OCI-LY7 (cell line): ENCODE measurements at regions not wholly inside any gene's neighbourhood (a gene's known extent, or its start where the extent isn't known, plus 50 kb on each side); places are given as distances from the start of the nearest gene placed in this dataset.

Experiments used
- BruUV-seq: library from RNA; stranded (reverse); fragments of 400-500 nt; replicated peaks from 2 replicates; lab custom pipeline; 2021; lab: Mats Ljungman, UMichigan
- CTCF ChIA-PET: fragments of 300-600 bp; sonication (Branson Sonifier 250); formaldehyde crosslinking; loops from one replicate; lab custom pipeline; 2022; ENCODE audit warnings: antibody characterized with exemption; ENCODE audit not compliant: unreplicated experiment; lab: Charles Lee
- POLR2A ChIA-PET: fragments of 300-600 bp; sonication (Branson Sonifier 250); formaldehyde crosslinking; loops from one replicate; lab custom pipeline; 2022; ENCODE audit warnings: antibody characterized with exemption; lab: Charles Lee
- DNase-seq: peaks from one replicate; pipeline ENCODE4 v3.0.0-alpha.2; 2015; ENCODE audit warnings: low spot score
- H2AFZ ChIP-seq: fragments of 200-600 bp; sonication (generic), shearing (Covaris generic); 2 replicates; pipeline ENCODE4 v1.6.1; 2014; ENCODE audit warnings: mild to moderate bottlenecking, antibody characterized with exemption, low read length, moderate library complexity
- H3K27ac ChIP-seq: fragments of 200-600 bp; sonication (generic); 2 replicates; pipeline ENCODE4 v1.5.1; 2014; ENCODE audit warnings: mixed run types, low read depth, mild to moderate bottlenecking, moderate library complexity, low read length, inconsistent platforms; ENCODE audit not compliant: poor library complexity, severe bottlenecking
- H3K36me3 ChIP-seq: fragments of 200-600 bp; sonication (generic); 2 replicates; pipeline ENCODE4 v1.6.1; 2014; ENCODE audit warnings: mild to moderate bottlenecking, antibody characterized with exemption, low read length, moderate library complexity, mixed read lengths; ENCODE audit not compliant: insufficient read depth
- H3K4me1 ChIP-seq: fragments of 200-600 bp; sonication (generic); 2 replicates; pipeline ENCODE4 v1.5.1; 2014; ENCODE audit warnings: mild to moderate bottlenecking, low read length; ENCODE audit not compliant: insufficient read depth, poor library complexity, severe bottlenecking
- H3K4me2 ChIP-seq: fragments of 200-600 bp; sonication (generic); 2 replicates; pipeline ENCODE4 v1.6.1; 2014; ENCODE audit warnings: mild to moderate bottlenecking, low read length
- H3K4me3 ChIP-seq: fragments of 200-600 bp; sonication (generic); 2 replicates; pipeline ENCODE4 v1.5.1; 2014; ENCODE audit warnings: mild to moderate bottlenecking, low read depth, low read length; ENCODE audit not compliant: poor library complexity, severe bottlenecking
- H3K79me2 ChIP-seq: fragments of 200-600 bp; sonication (generic); 2 replicates; pipeline ENCODE4 v1.6.1; 2016; ENCODE audit warnings: low read depth, mild to moderate bottlenecking, low read length, moderate library complexity, mixed read lengths; ENCODE audit not compliant: insufficient read depth
- H3K9me2 ChIP-seq: fragments of 200-600 bp; sonication (generic); 2 replicates; pipeline ENCODE4 v1.6.1; 2016; ENCODE audit warnings: mild to moderate bottlenecking, low read length, mixed read lengths; ENCODE audit not compliant: insufficient read depth
- H3K9me3 ChIP-seq: fragments of 200-600 bp; sonication (generic); 2 replicates; pipeline ENCODE4 v1.6.1; 2014; ENCODE audit warnings: mild to moderate bottlenecking, mixed run types, low read length, mixed read lengths
- H4K20me1 ChIP-seq: fragments of 200-600 bp; sonication (generic); 2 replicates; pipeline ENCODE4 v1.6.1; 2014; ENCODE audit warnings: mild to moderate bottlenecking, antibody characterized with exemption, low read length, moderate library complexity, mixed read lengths; ENCODE audit not compliant: insufficient read depth
- EZH2phosphoT487 ChIP-seq: fragments of 200-600 bp; sonication (generic); IDR thresholded peaks from 2 replicates; pipeline ENCODE4 v1.6.1; 2018; ENCODE audit warnings: low read depth, borderline replicate concordance, mild to moderate bottlenecking, mixed run types, antibody characterized with exemption, low read length, moderate library complexity, mixed read lengths
- intact Hi-C: fragments of 100-400 bp; cut with micrococcal nuclease; formaldehyde crosslinking; loops from one replicate; pipeline ENCODE4 v1.10.0; 2022; ENCODE audit not compliant: unreplicated experiment
- TF ChIP-seq, protein P1 (sequence below): fragments of 200-600 bp; sonication (generic); conservative IDR thresholded peaks from 2 replicates; pipeline ENCODE4 v1.5.1; 2014; ENCODE audit warnings: mild to moderate bottlenecking, antibody characterized with exemption, low read length, moderate library complexity, mixed read lengths

DNA sequence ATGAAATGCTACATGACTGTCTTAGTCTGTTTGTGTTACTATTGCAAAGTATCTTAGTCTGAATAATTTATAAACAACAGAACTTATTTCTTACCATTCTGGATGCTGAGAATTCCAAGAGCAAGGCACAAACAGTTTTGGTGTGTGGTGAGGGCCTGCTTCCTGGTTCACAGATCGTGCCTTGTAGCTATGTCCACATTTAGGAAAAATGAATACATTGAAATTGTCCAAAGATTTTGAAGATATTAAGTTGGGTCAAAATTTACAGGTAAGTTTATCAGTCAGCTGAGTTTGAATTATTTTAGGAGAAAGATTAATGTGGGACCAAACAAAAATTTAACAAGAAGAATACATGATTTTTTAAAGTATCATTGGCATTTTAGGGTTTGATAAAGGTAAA is 293.5 kb downstream of the LTN1 start:
- no TSS peak for BruUV-seq
- Histone ChIP-seq H2AFZ (no peak overlapping the region), H3K4me3 (no peak overlapping the region), H3K9me3 (no peaks in the 10 kb centered on the region), H3K4me2 (no peak overlapping the region), H3K36me3 (no peaks in the 10 kb centered on the region), H3K9me2 (no peaks in the 10 kb centered on the region), H3K79me2 (no peaks in the 10 kb centered on the region), H4K20me1 (no peaks in the 10 kb centered on the region), H3K27ac (no peak overlapping the region), H3K4me1 (no peaks in the 10 kb centered on the region)
- no peak for DNase-seq
- ChIA-PET CTCF (no interaction called here), POLR2A (interaction anchor here (0.6 kb wide), 1 partner anchor 163 kb away, joined by 3 read pairs; no protein-coding TSS in a partner anchor)
- TF ChIP-seq, protein P1, sequence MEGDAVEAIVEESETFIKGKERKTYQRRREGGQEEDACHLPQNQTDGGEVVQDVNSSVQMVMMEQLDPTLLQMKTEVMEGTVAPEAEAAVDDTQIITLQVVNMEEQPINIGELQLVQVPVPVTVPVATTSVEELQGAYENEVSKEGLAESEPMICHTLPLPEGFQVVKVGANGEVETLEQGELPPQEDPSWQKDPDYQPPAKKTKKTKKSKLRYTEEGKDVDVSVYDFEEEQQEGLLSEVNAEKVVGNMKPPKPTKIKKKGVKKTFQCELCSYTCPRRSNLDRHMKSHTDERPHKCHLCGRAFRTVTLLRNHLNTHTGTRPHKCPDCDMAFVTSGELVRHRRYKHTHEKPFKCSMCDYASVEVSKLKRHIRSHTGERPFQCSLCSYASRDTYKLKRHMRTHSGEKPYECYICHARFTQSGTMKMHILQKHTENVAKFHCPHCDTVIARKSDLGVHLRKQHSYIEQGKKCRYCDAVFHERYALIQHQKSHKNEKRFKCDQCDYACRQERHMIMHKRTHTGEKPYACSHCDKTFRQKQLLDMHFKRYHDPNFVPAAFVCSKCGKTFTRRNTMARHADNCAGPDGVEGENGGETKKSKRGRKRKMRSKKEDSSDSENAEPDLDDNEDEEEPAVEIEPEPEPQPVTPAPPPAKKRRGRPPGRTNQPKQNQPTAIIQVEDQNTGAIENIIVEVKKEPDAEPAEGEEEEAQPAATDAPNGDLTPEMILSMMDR, result no peak
- TF ChIP-seq EZH2phosphoT487, result no peak
- intact Hi-C loops, result no loop called here

DNA sequence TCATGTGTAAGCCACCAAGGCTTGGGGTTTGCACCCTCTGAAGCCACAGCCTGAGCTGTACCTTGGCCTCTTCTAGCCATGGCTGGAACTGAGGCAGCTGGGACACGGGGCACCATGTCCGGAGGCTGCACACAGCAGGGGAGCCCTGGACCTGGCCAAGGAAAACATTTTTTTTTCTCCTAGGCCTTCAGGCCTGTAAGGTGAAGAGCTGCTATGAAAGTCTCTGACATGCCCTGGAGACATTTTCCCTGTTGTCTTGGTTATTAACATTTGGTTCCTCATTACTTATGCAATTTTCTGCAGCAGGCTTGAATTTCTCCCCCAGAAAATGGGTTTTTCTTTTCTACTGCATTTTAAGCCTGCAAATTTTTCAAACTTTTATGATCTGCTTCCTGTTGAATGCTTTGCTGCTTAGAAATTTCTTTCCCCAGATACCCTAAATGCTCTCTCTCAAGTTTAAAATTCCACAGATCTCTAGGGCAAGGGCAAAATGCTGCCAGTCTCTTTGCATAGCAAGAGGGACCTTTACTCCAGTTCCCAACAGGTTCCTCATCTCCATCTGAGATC is 295.8 kb downstream of the LTN1 start:
- Histone ChIP-seq H3K4me3 (no peak overlapping the region), H3K79me2 (no peaks in the 10 kb centered on the region), H3K4me2 (no peak overlapping the region), H2AFZ (no peak overlapping the region), H4K20me1 (no peaks in the 10 kb centered on the region), H3K36me3 (no peaks in the 10 kb centered on the region), H3K27ac (no peak overlapping the region), H3K4me1 (no peaks in the 10 kb centered on the region), H3K9me3 (no peaks in the 10 kb centered on the region), H3K9me2 (no peaks in the 10 kb centered on the region)
- intact Hi-C loops, result no loop called here
- CTCF ChIA-PET, result no interaction called here
- DNase-seq, result no peak
- BruUV-seq, result no TSS peak
- POLR2A ChIA-PET, result interaction anchor here (0.5 to 0.9 kb wide), 4 partner anchors 21 to 1365 kb away, joined by 3 to 5 read pairs (median 4); no protein-coding TSS in a partner anchor
- TF ChIP-seq EZH2phosphoT487, result no peak
- TF ChIP-seq, protein P1, result no peak

DNA sequence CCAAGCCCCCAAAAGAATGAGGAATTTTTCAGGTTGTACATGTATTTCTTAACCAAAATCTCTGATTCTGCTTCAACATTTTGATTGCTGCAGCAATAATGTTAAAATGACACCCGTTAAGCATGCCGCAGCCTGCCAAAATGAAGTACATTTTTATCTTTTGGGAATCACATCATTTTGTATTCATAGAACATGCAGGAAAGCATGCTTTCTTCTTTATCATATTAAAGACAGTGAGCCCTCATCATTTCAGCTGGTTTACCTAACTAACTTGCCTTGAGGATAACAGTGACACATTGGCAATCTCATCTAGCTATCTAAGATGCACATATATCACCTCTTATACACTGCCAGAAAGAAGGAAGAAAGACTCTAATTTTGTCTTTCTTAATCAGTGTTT is 299.2 kb downstream of the LTN1 start:
- H2AFZ ChIP-seq, result no peak overlapping the region
- BruUV-seq, result no TSS peak
- TF ChIP-seq EZH2phosphoT487, result no peak
- TF ChIP-seq, protein P1, result no peak
- no peak overlapping the region for H3K4me2 ChIP-seq
- no peak overlapping the region for H3K27ac ChIP-seq
- intact Hi-C loops, result no loop called here
- H3K79me2 ChIP-seq, result no peaks in the 10 kb centered on the region
- H3K9me3 ChIP-seq, result no peaks in the 10 kb centered on the region
- POLR2A ChIA-PET, result interaction anchor here (0.5 to 1.5 kb wide), 2 partner anchors 11 to 258 kb away, joined by 3 to 4 read pairs; no protein-coding TSS in a partner anchor
- no peak overlapping the region for H3K4me3 ChIP-seq
- H3K36me3 ChIP-seq, result no peaks in the 10 kb centered on the region
- DNase-seq, result no peak
- H4K20me1 ChIP-seq, result no peaks in the 10 kb centered on the region
- H3K9me2 ChIP-seq, result no peaks in the 10 kb centered on the region
- CTCF ChIA-PET, result no interaction called here
- H3K4me1 ChIP-seq, result no peaks in the 10 kb centered on the region
